Vagina (tissue), 2 donors: ENCODE measurements at regions not wholly inside any gene's neighbourhood (a gene's known extent, or its start where the extent isn't known, plus 50 kb on each side); places are given as distances from the start of the nearest gene placed in this dataset.
"Not testable (repeated sequence)": the region's sequence is repeated elsewhere in the genome, so short reads cannot be mapped to it uniquely, and the experiment has no call there.

ENCODE experiments used
- CTCF ChIP-seq, 3 experiments: fragments of 450-650 bp in 2 of 3; fragments of 200-600 bp in 1 of 3; sonication (generic) in 1 of 3; IDR thresholded peaks; one replicate each; pipeline ENCODE4 v1.5.1; 2017 to 2019; ENCODE audit warnings: antibody characterized with exemption in 3 of 3, mild to moderate bottlenecking in 2 of 3, moderate library complexity in 2 of 3
- POLR2A ChIP-seq, 2 donors: fragments of 450-650 bp; IDR thresholded peaks; one replicate each; pipeline ENCODE4 v1.6.1; 2017; ENCODE audit warnings: antibody characterized with exemption in 2 of 2, mild to moderate bottlenecking in 2 of 2, moderate library complexity in 2 of 2
- POLR2AphosphoS5 ChIP-seq, 2 donors: sonication (generic); formaldehyde crosslinking; IDR thresholded peaks; one replicate each; pipeline ENCODE4 v1.9.0; 2017; ENCODE audit warnings: antibody characterized with exemption in 2 of 2, mild to moderate bottlenecking in 2 of 2, low read depth in 1 of 2; ENCODE audit not compliant: insufficient read depth in 1 of 2

GRCh38 chr3:157581956-157582636 is 78.9 kb upstream of the VEPH1 start:
- not testable (repeated sequence) for TF ChIP-seq CTCF (IDR thresholded peaks at IDR 0.05); POLR2AphosphoS5 (IDR thresholded peaks at IDR 0.05; ENCODE audit: insufficient read depth in 1 of 2, low read depth in 1 of 2); POLR2A (IDR thresholded peaks at IDR 0.05)
